ENCODE measurements at regions not wholly inside any gene's neighbourhood (a gene's known extent, or its start where the extent isn't known, plus 50 kb on each side); places are given as distances from the start of the nearest gene placed in this dataset.
"Not testable (repeated sequence)": the region's sequence is repeated elsewhere in the genome, so short reads cannot be mapped to it uniquely, and the experiment has no call there.

- DNase-seq (ENCODE audit: low read depth, low spot score), result no peak
Observed at GRCh38 chr14:105947599-105947998, 421.2 kb downstream of the TMEM121 start.

GRCh38 chr14:105948955-105949354, 422.6 kb downstream of the TMEM121 start:
- DNase-seq (ENCODE audit: low read depth, low spot score), result not testable (repeated sequence)

GRCh38 chr14:105950364-105950892, 424.0 kb downstream of the TMEM121 start:
- not testable (repeated sequence) for DNase-seq (ENCODE audit: low read depth, low spot score)

DNA sequence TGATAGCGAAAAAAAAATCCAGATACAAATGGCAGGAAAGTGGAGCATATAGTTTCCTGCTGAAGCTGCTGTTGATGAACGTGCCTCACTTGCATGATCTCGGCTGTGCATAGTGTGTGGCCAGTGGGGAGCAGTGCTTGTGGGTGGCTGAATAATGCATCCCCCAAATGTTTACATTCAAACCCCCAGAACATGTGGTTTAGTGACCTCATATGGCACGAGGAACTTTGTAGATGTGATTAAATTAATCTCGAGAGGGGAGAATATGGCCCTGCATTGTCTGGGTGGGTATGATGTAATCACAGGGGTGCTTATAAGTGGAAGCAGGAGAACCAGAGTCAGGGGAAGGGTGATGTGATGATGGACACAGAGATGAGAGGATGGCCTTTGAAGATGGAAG, 425.0 kb downstream of the TMEM121 start:
- no peak for DNase-seq (ENCODE audit: low read depth, low spot score)

GRCh38 chr14:105952222-105952621, 425.8 kb downstream of the TMEM121 start:
- DNase-seq (ENCODE audit: low read depth, low spot score), result no peak

- no peak for DNase-seq (ENCODE audit: low read depth, low spot score)
Observed at GRCh38 chr14:105952826-105953225, 426.4 kb downstream of the TMEM121 start.

DNA sequence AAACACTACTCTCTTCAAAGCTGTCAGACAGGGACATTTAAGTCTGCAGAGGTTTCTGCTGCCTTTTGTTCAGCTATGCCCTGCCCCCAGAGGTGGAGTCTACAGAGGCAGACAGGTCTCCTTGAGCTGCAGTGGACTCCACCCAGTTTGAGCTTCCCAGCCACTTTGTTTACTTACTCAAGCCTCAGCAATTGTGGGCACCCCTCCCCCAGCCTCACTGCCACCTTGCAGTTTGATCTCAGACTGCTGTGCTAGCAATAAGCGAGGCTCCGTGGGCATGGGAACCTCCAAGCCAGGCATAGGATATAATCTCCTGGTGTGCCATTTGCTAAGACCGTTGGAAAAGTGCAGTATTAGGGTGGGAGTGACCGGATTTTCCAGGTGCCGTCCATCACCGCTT, 435.2 kb downstream of the TMEM121 start:
- not testable (repeated sequence) for DNase-seq (ENCODE audit: low read depth, low spot score)

DNA sequence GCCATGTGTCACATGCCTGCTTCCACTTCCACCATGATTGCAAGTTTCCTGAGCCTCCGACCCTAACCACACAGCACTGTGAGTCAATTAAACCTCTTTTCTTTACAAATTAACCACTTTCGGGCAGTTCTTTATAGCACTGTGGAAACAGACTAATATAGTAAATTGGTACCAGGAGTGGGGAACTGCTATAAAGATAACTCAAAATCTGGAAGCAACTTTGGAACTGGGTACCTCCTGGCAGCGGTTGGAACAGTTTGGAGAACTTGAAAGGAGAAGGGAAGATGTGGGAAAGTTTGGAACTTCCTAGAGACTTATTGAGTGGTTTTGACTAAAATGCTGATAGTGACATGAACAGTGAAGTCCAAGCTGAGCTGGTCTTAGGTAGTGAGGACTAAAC, 436.1 kb downstream of the TMEM121 start:
- DNase-seq (ENCODE audit: low read depth, low spot score), result no peak

DNA sequence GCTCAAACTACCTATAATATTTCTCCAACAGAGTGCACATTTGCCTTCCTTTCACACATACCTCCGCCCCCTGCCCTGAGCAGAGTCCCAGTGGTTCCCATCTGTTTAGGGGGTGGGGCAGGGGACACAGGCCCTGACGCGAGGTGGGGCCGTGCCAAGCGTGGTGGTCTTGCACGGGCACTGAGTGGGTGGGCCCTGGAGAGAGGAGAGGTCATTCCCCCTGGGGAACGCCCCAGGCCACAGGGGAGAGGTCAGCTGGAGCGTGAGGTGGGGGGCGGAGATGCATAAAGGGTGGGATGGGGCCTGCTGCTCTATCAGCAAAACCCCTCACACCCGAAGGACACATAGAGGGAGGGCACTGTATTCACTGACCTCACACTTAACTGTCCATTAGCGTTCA, 441.9 kb downstream of the TMEM121 start:
- DNase-seq (ENCODE audit: low read depth, low spot score), result no peak

DNA sequence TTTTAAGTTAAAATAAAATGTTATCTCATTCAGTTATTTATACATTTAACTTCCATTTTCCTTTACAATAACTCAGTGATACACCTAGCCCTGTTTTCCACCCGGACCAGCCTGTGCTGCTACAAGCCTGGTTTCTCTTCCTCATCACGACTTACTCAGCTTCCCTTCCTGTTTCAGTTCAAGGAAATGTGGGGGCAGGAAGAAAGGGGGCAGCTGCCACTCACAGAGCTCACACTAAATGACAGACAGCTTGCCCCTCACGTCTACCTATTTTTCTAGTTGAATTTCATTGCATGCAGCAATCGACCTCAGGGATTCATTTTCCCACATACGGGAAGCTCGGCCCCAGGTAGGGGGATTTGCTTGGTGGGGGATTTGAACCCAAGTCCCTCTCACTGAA, 442.6 kb downstream of the TMEM121 start:
- DNase-seq (ENCODE audit: low read depth, low spot score), result not testable (repeated sequence)

DNA sequence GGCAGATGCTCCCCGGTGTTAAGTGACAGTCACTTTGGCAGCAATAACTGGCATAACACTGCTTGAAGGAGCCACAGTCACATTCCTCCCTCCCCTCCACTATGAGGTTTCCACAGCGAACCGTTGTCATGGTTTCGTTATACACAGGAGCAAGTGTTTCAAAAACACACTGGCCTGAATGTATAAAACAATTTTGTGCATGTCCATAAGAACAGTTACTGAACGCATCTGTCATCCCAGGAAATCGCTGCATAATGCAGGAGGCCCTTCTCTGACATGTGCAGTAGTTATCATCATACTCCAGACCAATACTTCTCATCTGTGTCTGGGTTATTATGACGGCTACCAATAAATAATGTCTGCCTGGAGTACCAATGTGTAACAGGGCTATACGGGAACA, 444.4 kb downstream of the TMEM121 start:
- not testable (repeated sequence) for DNase-seq (ENCODE audit: low read depth, low spot score)

DNA sequence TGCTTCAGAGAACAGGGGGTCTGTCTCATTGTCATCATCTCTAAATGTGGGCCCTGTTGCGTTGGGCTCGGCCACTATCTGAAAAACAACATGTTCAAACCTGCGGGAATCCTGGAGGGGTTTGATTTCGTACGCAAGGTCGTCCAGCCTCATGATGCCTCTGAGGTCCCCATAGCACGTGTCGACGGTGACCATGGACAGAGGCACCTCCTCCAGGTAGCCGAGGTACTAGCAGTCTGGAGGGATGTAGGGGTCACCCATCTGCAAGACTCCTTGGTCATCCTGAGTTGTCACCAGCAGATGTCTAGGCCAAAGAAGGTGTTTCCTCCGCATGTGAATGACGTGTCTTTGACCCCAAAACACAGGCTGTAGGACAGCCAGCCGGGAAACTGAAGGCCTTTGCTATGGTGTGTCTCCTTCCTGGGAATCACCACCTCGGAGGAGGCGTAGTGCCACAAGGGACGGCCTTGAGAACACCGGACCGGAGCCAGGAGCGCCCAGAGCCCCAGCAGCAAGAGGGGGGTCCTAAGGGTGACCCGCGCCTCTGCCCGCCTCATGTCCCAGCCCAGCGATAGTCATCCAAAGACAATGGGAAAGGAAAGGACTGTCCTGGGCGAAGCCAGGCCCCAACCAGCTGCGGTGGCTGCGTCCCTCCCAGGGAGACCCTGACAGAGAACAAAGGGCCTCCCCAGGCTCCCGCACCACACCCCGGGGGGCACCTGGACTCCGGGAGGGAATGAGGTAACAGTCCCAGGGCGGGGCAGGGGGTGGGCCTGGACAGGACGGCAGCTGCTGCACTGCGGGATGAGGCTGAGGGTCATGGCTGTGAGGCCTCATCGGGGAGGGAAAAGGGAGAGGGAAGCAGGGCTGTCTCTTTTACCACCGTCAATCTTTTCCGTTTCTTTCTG, 445.5 kb downstream of the TMEM121 start:
- DNase-seq (ENCODE audit: low read depth, low spot score), result no peak

GRCh38 chr14:105974902-105975301, 448.5 kb downstream of the TMEM121 start:
- DNase-seq (ENCODE audit: low read depth, low spot score), result no peak

DNA sequence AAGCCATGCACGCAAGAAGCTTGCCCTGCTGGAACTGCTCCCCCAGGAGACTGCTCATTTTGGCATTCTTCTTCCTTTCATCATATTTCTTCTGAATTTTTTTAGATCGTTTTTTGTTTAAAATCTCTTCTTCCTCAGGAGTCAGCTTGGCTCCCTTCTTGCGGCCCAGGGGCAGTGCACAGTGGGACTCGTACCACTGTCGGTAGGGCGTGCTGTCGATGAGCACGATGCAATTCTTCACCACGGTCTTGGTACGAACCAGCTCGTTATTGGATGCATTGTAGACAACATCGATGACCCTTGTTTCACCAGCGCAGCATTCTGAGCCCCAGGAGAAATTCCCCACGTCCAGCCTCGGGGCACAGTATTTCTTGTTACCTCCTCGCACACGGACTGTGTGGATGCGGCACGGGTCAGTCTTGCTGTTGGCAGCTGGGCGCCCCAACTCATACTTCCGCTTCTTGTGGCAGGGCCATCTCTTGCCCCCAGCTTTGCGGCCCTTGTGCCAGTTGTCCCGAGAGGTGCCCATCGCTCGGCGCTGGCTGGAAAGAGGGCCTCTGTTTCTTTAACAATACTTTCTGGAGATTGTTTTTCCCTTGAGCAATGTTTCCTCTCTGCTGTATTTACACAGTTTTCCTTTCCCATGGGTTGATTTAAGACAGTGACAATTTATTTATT, 452.4 kb downstream of the TMEM121 start:
- DNase-seq (ENCODE audit: low read depth, low spot score), result no peak

- no peak for DNase-seq (ENCODE audit: low read depth, low spot score)
Observed at GRCh38 chr14:105979446-105979845, 453.1 kb downstream of the TMEM121 start.

GRCh38 chr14:105980224-105980623, 453.8 kb downstream of the TMEM121 start:
- DNase-seq (ENCODE audit: low read depth, low spot score), result no peak

GRCh38 chr14:105981517-105982302, 455.3 kb downstream of the TMEM121 start:
- DNase-seq (ENCODE audit: low read depth, low spot score), result not testable (repeated sequence)

DNA sequence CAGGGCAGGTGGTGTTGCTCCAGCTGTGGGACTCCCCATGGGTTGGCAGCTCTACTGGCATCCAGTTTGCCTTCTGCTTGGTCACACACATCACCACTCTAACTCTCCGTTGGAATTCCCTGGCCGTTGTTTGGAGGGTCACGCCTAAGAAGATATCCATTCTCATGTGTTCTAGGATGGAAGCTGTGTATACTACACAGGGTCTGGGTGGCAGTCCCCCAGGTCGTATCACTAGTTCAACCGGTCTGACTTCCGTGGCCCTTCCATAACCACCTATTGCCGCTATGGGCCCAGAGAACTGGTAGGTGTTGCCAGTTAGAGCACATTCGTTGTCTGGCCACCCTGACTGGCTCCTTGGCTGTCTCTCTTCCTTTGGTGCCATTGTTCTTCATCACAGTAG, 456.3 kb downstream of the TMEM121 start:
- no peak for DNase-seq (ENCODE audit: low read depth, low spot score)

DNA sequence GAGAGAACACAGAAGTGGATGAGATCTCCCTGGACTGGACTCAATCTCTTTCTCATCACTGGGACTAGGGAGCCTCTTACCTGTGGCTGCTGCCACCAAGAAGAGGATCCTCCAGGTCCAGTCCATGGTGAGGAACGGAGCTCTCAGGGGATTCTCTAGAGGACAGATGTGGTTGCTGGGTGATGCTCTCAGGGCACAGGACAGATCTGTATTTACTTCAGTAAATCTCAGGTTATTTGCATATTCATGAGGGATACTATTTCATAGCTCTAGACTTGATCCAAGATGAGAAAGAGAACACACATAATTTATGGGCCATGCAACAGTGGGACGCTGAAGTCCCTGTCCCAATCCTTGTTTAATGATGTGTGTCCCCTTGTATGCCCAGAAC, 460.5 kb downstream of the TMEM121 start:
- no peak for DNase-seq (ENCODE audit: low read depth, low spot score)

DNA sequence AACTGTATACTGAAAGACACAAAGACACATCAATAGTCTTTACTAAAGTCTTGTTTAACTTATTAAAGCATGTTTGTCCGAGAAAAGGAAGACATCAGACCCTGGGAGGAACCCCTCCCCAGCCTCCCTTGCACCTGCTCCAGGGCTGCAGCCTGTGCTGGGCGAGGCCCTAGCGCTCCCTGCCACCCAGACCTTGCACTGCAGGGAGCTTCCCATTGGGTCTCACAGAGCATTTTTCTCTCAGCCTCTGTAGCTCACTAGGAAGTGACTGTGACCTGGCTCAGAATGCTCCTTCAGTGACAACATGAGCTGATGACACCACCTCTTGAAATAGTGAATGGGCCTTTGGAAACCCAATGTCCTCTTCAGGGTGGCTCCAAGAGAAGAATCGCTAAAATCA, 461.2 kb downstream of the TMEM121 start:
- no peak for DNase-seq (ENCODE audit: low read depth, low spot score)

- no peak for DNase-seq (ENCODE audit: low read depth, low spot score)
Observed at GRCh38 chr14:105989566-105990302, 463.4 kb downstream of the TMEM121 start.
